Esophagus squamous epithelium (tissue), 4 donors: ENCODE measurements at regions not wholly inside any gene's neighbourhood (a gene's known extent, or its start where the extent isn't known, plus 50 kb on each side); places are given as distances from the start of the nearest gene placed in this dataset.

Source experiments
- POLR2A ChIP-seq, 4 donors: fragments of 450-650 bp; IDR thresholded peaks; one replicate each; pipeline ENCODE4 v1.6.1; 2017; ENCODE audit warnings: antibody characterized with exemption in 4 of 4, mild to moderate bottlenecking in 4 of 4, moderate library complexity in 3 of 4
- TF ChIP-seq, protein P1 (sequence below), 6 experiments: fragments of 450-650 bp in 4 of 6; fragments of 200-600 bp in 2 of 6; sonication (generic) in 2 of 6; IDR thresholded peaks; one replicate each; pipeline ENCODE4 v1.5.1; 2016 to 2019; ENCODE audit warnings: antibody characterized with exemption in 6 of 6, mild to moderate bottlenecking in 4 of 6, moderate library complexity in 4 of 6

DNA sequence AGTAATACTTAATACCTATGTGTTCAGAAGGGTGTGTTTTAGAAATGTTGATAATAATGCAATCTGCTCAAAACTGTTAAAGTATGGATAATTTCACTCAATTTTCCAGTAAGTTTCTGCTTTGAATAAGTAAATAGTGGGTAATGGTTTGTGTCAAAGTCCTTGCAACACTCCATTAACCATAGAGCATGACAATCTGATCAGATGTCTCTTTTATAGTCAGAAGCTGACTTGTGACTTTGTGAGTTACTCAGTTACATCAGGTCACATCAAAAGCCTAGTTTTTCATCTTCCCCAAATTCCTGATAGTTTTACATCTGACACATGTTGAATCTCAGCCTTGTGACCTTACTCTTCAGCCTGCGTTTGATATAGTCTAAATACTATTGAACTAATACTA lies 338.0 kb downstream of the EFNB2 start:
- TF ChIP-seq, protein P1, sequence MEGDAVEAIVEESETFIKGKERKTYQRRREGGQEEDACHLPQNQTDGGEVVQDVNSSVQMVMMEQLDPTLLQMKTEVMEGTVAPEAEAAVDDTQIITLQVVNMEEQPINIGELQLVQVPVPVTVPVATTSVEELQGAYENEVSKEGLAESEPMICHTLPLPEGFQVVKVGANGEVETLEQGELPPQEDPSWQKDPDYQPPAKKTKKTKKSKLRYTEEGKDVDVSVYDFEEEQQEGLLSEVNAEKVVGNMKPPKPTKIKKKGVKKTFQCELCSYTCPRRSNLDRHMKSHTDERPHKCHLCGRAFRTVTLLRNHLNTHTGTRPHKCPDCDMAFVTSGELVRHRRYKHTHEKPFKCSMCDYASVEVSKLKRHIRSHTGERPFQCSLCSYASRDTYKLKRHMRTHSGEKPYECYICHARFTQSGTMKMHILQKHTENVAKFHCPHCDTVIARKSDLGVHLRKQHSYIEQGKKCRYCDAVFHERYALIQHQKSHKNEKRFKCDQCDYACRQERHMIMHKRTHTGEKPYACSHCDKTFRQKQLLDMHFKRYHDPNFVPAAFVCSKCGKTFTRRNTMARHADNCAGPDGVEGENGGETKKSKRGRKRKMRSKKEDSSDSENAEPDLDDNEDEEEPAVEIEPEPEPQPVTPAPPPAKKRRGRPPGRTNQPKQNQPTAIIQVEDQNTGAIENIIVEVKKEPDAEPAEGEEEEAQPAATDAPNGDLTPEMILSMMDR (IDR thresholded peaks at IDR 0.05) = no peak
- TF ChIP-seq POLR2A (IDR thresholded peaks at IDR 0.05) = no peak
